ENCODE measurements at regions not wholly inside any gene's neighbourhood (a gene's known extent, or its start where the extent isn't known, plus 50 kb on each side); places are given as distances from the start of the nearest gene placed in this dataset.

GRCh38 chr9:82180711-82181110 lies 192.1 kb downstream of the SPATA31D1 start:
- TF ChIP-seq FOXP2 (optimal IDR thresholded peaks at IDR 0.05; ENCODE audit: borderline replicate concordance, extremely low read depth, extremely low read length, insufficient read depth), result no peak
- no peak for TF ChIP-seq SIN3A (IDR thresholded peaks at IDR 0.05; ENCODE audit: borderline replicate concordance, insufficient read depth, low read length)
- TF ChIP-seq POLR2AphosphoS5 (IDR thresholded peaks at IDR 0.05; ENCODE audit: low read depth, low read length), result no peak
- TF ChIP-seq, protein P1, sequence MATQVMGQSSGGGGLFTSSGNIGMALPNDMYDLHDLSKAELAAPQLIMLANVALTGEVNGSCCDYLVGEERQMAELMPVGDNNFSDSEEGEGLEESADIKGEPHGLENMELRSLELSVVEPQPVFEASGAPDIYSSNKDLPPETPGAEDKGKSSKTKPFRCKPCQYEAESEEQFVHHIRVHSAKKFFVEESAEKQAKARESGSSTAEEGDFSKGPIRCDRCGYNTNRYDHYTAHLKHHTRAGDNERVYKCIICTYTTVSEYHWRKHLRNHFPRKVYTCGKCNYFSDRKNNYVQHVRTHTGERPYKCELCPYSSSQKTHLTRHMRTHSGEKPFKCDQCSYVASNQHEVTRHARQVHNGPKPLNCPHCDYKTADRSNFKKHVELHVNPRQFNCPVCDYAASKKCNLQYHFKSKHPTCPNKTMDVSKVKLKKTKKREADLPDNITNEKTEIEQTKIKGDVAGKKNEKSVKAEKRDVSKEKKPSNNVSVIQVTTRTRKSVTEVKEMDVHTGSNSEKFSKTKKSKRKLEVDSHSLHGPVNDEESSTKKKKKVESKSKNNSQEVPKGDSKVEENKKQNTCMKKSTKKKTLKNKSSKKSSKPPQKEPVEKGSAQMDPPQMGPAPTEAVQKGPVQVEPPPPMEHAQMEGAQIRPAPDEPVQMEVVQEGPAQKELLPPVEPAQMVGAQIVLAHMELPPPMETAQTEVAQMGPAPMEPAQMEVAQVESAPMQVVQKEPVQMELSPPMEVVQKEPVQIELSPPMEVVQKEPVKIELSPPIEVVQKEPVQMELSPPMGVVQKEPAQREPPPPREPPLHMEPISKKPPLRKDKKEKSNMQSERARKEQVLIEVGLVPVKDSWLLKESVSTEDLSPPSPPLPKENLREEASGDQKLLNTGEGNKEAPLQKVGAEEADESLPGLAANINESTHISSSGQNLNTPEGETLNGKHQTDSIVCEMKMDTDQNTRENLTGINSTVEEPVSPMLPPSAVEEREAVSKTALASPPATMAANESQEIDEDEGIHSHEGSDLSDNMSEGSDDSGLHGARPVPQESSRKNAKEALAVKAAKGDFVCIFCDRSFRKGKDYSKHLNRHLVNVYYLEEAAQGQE (IDR thresholded peaks at IDR 0.05; ENCODE audit: insufficient read depth in 1 of 2, low read depth in 2 of 2, low read length in 2 of 2), result no peak
- no peak for TF ChIP-seq TAF1 (IDR thresholded peaks at IDR 0.05; ENCODE audit: borderline replicate concordance, insufficient read depth, low read length)

DNA sequence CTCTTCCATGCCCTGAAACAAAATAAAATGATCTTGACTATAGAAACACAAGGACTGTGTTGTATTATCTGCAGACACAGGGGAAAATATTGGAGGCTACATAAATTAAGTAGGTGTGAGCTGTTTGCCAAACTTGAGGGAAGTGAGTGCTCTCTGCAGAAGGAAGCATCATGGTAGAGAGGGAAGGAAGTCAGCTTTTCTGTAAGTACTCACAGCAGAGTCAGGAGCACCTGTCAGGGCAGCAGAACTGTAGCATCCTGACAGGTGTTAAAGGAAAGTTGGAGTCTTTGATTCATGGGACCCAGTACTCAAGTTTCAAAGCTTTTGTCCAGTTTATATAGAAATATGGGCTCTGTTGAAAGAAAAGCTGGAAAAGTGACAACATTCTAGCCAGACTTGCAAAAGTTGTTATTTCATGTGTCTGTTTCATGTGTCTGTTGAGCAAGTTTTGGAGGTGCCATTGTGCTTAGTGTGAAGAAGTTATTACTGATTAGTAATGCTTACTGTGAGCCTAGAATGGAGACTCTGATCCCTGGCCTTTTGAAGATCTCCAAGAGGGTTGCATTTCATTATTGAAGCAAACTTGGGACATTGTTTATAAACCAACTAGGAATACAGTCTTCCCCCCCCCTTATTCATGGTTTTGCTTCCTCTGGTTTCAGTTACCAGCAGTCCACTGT lies 194.7 kb downstream of the SPATA31D1 start:
- TF ChIP-seq POLR2AphosphoS5 (IDR thresholded peaks at IDR 0.05; ENCODE audit: low read depth, low read length) (no peak), TAF1 (IDR thresholded peaks at IDR 0.05; ENCODE audit: borderline replicate concordance, insufficient read depth, low read length) (no peak)
- TF ChIP-seq, protein P1 (IDR thresholded peaks at IDR 0.05; ENCODE audit: insufficient read depth in 1 of 2, low read depth in 2 of 2, low read length in 2 of 2), result no peak

- no peak for TF ChIP-seq POLR2AphosphoS5 (IDR thresholded peaks at IDR 0.05; ENCODE audit: low read depth, low read length)
- no peak for TF ChIP-seq TAF1 (IDR thresholded peaks at IDR 0.05; ENCODE audit: borderline replicate concordance, insufficient read depth, low read length)
- TF ChIP-seq, protein P1 (IDR thresholded peaks at IDR 0.05; ENCODE audit: insufficient read depth in 1 of 2, low read depth in 2 of 2, low read length in 2 of 2), result no peak
- no peak for TF ChIP-seq FOXP2 (optimal IDR thresholded peaks at IDR 0.05; ENCODE audit: borderline replicate concordance, extremely low read depth, extremely low read length, insufficient read depth)
- no peak for TF ChIP-seq SIN3A (IDR thresholded peaks at IDR 0.05; ENCODE audit: borderline replicate concordance, insufficient read depth, low read length)
Measured at GRCh38 chr9:82184524-82184923, 196.0 kb downstream of the SPATA31D1 start.

GRCh38 chr9:82188817-82189216 lies 200.2 kb downstream of the SPATA31D1 start:
- TF ChIP-seq FOXP2 (optimal IDR thresholded peaks at IDR 0.05; ENCODE audit: borderline replicate concordance, extremely low read depth, extremely low read length, insufficient read depth) (no peak), TAF1 (IDR thresholded peaks at IDR 0.05; ENCODE audit: borderline replicate concordance, insufficient read depth, low read length) (no peak), POLR2AphosphoS5 (IDR thresholded peaks at IDR 0.05; ENCODE audit: low read depth, low read length) (no peak), SIN3A (IDR thresholded peaks at IDR 0.05; ENCODE audit: borderline replicate concordance, insufficient read depth, low read length) (no peak)
- TF ChIP-seq, protein P1 (IDR thresholded peaks at IDR 0.05; ENCODE audit: insufficient read depth in 1 of 2, low read depth in 2 of 2, low read length in 2 of 2), result no peak

Data from PFSK-1 (cell line).